WTC11 (cell line): ENCODE measurements at regions not wholly inside any gene's neighbourhood (a gene's known extent, or its start where the extent isn't known, plus 50 kb on each side); places are given as distances from the start of the nearest gene placed in this dataset.
"Not testable (repeated sequence)": the region's sequence is repeated elsewhere in the genome, so short reads cannot be mapped to it uniquely, and the experiment has no call there.

Source experiments
- ATAC-seq: fragments of 200-7000 bp; cut with Tn5 transposase; 2 replicates; pipeline ENCODE4 v1.10.0; 2021; ENCODE audit warnings: mild to moderate bottlenecking, moderate library complexity
- CTCF ChIA-PET: fragments of 300-600 bp; sonication (Branson Sonifier 250); formaldehyde crosslinking; loops from one replicate; lab custom pipeline; 2021; ENCODE audit warnings: antibody characterized with exemption; lab: Charles Lee
- POLR2A ChIA-PET: fragments of 350-600 bp; sonication (Branson Sonifier 250); formaldehyde crosslinking; loops from one replicate; lab custom pipeline; 2021; ENCODE audit warnings: antibody characterized with exemption; lab: Charles Lee
- DNase-seq: peaks from one replicate; pipeline ENCODE4 v3.0.0; 2021; ENCODE audit warnings: low spot score
- H3K27ac Mint-ChIP-seq: 2 replicates; pipeline ENCODE4 v1.8.0; 2021; ENCODE audit warnings: mixed read lengths
- H3K27me3 Mint-ChIP-seq: 2 replicates; pipeline ENCODE4 v1.8.0; 2021; ENCODE audit warnings: low read depth, mild to moderate bottlenecking, moderate library complexity, mixed read lengths
- H3K36me3 Mint-ChIP-seq: 2 replicates; pipeline ENCODE4 v1.8.0; 2021; ENCODE audit warnings: mixed read lengths
- H3K4me1 Mint-ChIP-seq: 2 replicates; pipeline ENCODE4 v1.8.0; 2022; ENCODE audit warnings: mixed read lengths
- H3K4me3 Mint-ChIP-seq: 2 replicates; pipeline ENCODE4 v1.8.0; 2021; ENCODE audit warnings: mild to moderate bottlenecking, moderate library complexity, mixed read lengths
- H3K9me3 Mint-ChIP-seq: 2 replicates; pipeline ENCODE4 v1.8.0; 2021; ENCODE audit warnings: mixed read lengths
- EMX1 ChIP-seq: fragments of 250-450 bp; sonication (Bioruptor Pico); IDR thresholded peaks from 2 replicates; pipeline ENCODE4 v1.8.0; 2021; ENCODE audit warnings: mild to moderate bottlenecking
- ESRRA ChIP-seq: sonication (generic); formaldehyde crosslinking; IDR thresholded peaks from 2 replicates; pipeline ENCODE4 v1.8.1; 2022; ENCODE audit warnings: mild to moderate bottlenecking, missing genetic modification reagents, borderline replicate concordance
- NR2C2 ChIP-seq: sonication (generic); formaldehyde crosslinking; IDR thresholded peaks from 2 replicates; pipeline ENCODE4 v1.8.0; 2022; ENCODE audit warnings: mild to moderate bottlenecking, missing genetic modification reagents
- ZNF138 ChIP-seq: sonication (generic); formaldehyde crosslinking; conservative IDR thresholded peaks from 2 replicates; pipeline ENCODE4 v1.8.1; 2022; ENCODE audit warnings: mild to moderate bottlenecking, moderate library complexity, missing genetic modification reagents
- ZNF317 ChIP-seq: sonication (generic); formaldehyde crosslinking; IDR thresholded peaks from 2 replicates; pipeline ENCODE4 v1.8.1; 2023; ENCODE audit warnings: low read depth, mild to moderate bottlenecking, moderate library complexity, missing genetic modification reagents, borderline replicate concordance
- ZNF416 ChIP-seq: fragments of 250-450 bp; sonication (Bioruptor Pico); IDR thresholded peaks from 2 replicates; pipeline ENCODE4 v1.9.0; 2021; ENCODE audit warnings: mild to moderate bottlenecking, inconsistent platforms
- ZNF423 ChIP-seq: fragments of 250-450 bp; sonication (Bioruptor Pico); IDR thresholded peaks from 2 replicates; pipeline ENCODE4 v2.1.2; 2022; ENCODE audit warnings: mild to moderate bottlenecking, moderate library complexity
- ZNF671 ChIP-seq: fragments of 250-450 bp; sonication (Bioruptor Pico); IDR thresholded peaks from 2 replicates; pipeline ENCODE4 v1.8.0; 2021; ENCODE audit warnings: mild to moderate bottlenecking
- TF ChIP-seq, protein P1 (sequence below): sonication (generic); formaldehyde crosslinking; IDR thresholded peaks from 2 replicates; pipeline ENCODE4 v1.8.1; 2022; ENCODE audit warnings: mild to moderate bottlenecking, moderate library complexity, missing genetic modification reagents
- TF ChIP-seq, protein P2 (sequence below): sonication (generic); formaldehyde crosslinking; IDR thresholded peaks from 2 replicates; pipeline ENCODE4 v1.8.0; 2023; ENCODE audit warnings: missing genetic modification reagents
- TF ChIP-seq, protein P3 (sequence below): fragments of 250-450 bp; sonication (Bioruptor Pico); IDR thresholded peaks from 2 replicates; pipeline ENCODE4 v1.9.0; 2021; ENCODE audit warnings: mild to moderate bottlenecking
- TF ChIP-seq, protein P4 (sequence below): sonication (generic); formaldehyde crosslinking; IDR thresholded peaks from 2 replicates; pipeline ENCODE4 v1.8.0; 2022; ENCODE audit warnings: missing genetic modification reagents
- TF ChIP-seq, protein P5 (sequence below): sonication (generic); formaldehyde crosslinking; IDR thresholded peaks from 2 replicates; pipeline ENCODE4 v1.8.1; 2022; ENCODE audit warnings: mild to moderate bottlenecking, missing genetic modification reagents, moderate library complexity, borderline replicate concordance

DNA sequence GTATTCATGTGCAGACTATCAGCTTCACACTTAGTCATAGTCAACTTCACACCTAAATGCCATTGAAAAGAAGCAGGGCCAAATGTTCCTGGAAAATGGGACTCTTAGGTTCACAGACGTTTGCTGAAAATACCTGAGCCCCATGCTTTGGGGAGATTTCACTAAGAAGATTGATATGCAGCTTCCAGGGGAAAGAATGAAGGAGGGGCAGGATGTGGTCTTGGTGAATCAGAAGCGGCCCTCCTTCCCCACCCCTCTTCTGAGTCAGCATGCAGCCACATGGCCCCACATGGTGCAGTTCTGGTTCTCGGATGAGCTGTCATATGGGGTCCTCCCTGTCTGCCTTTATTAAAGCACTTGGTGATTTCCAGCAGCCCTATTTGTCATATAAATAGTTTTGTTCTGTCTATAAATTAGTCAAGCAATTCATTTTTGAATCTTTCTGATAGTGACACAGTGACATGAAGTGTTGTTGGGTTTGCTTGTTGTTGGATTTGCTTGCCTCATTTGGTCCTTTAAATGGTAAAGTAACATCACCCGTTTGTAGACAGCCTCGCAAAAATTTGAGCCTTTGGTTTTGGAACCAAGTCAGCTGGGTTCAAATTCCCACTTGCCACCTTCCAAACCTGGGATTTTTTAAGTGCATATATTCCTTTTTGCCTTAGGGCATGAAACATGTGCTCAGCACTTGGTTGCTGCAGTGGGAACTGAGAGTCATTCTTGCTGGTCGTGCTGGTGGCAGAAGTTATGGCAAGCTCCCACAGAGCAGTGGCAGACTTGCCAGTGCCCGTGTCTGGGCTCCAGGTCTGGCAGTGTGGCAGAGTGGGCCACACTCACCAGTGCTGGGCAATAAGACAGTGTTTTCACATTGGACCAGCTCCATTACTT is 68.1 kb upstream of the CDK6 start:
- Mint-ChIP-seq H3K27ac (no peak overlapping the region), H3K9me3 (no peaks in the 10 kb centered on the region), H3K36me3 (no peaks in the 10 kb centered on the region), H3K4me1 (no peaks in the 10 kb centered on the region), H3K27me3 (no peaks in the 10 kb centered on the region), H3K4me3 (no peak overlapping the region)
- TF ChIP-seq, protein P1, sequence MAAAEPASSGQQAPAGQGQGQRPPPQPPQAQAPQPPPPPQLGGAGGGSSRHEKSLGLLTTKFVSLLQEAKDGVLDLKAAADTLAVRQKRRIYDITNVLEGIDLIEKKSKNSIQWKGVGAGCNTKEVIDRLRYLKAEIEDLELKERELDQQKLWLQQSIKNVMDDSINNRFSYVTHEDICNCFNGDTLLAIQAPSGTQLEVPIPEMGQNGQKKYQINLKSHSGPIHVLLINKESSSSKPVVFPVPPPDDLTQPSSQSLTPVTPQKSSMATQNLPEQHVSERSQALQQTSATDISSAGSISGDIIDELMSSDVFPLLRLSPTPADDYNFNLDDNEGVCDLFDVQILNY = no peak
- TF ChIP-seq NR2C2 (CRISPR knock-in tag) = no peak
- no peak for TF ChIP-seq ZNF423 (CRISPR knock-in tag)
- no peak for TF ChIP-seq ZNF317 (CRISPR knock-in tag)
- TF ChIP-seq EMX1 (CRISPR knock-in tag) = no peak
- no peak for TF ChIP-seq ESRRA (CRISPR knock-in tag)
- ATAC-seq (peak; percentile 81), DNase-seq (no peak)
- CTCF ChIA-PET = interaction anchor here (1.0 kb wide), 1 partner anchor 24 kb away, joined by 3 read pairs; no protein-coding TSS in a partner anchor
- POLR2A ChIA-PET = no interaction called here

DNA sequence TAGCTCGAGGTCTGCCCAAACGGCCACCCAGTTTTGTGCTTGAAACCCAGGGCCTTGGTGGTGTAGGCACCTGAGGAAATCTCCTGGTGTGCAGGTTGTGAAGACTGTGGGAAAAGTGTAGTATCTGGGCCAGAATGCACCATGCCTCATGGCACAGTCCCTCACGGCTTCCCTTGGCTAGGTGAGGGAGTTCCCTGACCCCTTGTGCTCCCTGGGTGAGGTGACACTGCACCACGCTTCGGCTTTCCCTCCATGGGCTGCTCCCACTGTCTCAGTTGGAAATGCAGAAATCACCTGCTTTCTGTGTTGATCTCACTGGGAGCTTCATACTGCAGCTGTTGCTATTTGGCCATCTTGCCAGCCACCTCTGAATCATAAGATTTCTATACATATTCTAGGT is 62.4 kb upstream of the CDK6 start:
- Mint-ChIP-seq H3K36me3 (no peaks in the 10 kb centered on the region), H3K27ac (no peak overlapping the region), H3K27me3 (peaks cover 12% of the 10 kb centered on the region), H3K4me3 (no peak overlapping the region), H3K9me3 (peaks cover 37% of the 10 kb centered on the region), H3K4me1 (no peaks in the 10 kb centered on the region)
- ATAC-seq (no peak), DNase-seq (no peak)
- POLR2A ChIA-PET = no interaction called here
- no peak for TF ChIP-seq ZNF138 (CRISPR knock-in tag)
- TF ChIP-seq, protein P2, sequence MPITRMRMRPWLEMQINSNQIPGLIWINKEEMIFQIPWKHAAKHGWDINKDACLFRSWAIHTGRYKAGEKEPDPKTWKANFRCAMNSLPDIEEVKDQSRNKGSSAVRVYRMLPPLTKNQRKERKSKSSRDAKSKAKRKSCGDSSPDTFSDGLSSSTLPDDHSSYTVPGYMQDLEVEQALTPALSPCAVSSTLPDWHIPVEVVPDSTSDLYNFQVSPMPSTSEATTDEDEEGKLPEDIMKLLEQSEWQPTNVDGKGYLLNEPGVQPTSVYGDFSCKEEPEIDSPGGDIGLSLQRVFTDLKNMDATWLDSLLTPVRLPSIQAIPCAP (CRISPR knock-in tag) = no peak
- TF ChIP-seq ZNF671 (CRISPR knock-in tag) = no peak
- TF ChIP-seq, protein P3, sequence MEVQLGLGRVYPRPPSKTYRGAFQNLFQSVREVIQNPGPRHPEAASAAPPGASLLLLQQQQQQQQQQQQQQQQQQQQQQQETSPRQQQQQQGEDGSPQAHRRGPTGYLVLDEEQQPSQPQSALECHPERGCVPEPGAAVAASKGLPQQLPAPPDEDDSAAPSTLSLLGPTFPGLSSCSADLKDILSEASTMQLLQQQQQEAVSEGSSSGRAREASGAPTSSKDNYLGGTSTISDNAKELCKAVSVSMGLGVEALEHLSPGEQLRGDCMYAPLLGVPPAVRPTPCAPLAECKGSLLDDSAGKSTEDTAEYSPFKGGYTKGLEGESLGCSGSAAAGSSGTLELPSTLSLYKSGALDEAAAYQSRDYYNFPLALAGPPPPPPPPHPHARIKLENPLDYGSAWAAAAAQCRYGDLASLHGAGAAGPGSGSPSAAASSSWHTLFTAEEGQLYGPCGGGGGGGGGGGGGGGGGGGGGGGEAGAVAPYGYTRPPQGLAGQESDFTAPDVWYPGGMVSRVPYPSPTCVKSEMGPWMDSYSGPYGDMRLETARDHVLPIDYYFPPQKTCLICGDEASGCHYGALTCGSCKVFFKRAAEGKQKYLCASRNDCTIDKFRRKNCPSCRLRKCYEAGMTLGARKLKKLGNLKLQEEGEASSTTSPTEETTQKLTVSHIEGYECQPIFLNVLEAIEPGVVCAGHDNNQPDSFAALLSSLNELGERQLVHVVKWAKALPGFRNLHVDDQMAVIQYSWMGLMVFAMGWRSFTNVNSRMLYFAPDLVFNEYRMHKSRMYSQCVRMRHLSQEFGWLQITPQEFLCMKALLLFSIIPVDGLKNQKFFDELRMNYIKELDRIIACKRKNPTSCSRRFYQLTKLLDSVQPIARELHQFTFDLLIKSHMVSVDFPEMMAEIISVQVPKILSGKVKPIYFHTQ (CRISPR knock-in tag) = no peak
- TF ChIP-seq, protein P4, sequence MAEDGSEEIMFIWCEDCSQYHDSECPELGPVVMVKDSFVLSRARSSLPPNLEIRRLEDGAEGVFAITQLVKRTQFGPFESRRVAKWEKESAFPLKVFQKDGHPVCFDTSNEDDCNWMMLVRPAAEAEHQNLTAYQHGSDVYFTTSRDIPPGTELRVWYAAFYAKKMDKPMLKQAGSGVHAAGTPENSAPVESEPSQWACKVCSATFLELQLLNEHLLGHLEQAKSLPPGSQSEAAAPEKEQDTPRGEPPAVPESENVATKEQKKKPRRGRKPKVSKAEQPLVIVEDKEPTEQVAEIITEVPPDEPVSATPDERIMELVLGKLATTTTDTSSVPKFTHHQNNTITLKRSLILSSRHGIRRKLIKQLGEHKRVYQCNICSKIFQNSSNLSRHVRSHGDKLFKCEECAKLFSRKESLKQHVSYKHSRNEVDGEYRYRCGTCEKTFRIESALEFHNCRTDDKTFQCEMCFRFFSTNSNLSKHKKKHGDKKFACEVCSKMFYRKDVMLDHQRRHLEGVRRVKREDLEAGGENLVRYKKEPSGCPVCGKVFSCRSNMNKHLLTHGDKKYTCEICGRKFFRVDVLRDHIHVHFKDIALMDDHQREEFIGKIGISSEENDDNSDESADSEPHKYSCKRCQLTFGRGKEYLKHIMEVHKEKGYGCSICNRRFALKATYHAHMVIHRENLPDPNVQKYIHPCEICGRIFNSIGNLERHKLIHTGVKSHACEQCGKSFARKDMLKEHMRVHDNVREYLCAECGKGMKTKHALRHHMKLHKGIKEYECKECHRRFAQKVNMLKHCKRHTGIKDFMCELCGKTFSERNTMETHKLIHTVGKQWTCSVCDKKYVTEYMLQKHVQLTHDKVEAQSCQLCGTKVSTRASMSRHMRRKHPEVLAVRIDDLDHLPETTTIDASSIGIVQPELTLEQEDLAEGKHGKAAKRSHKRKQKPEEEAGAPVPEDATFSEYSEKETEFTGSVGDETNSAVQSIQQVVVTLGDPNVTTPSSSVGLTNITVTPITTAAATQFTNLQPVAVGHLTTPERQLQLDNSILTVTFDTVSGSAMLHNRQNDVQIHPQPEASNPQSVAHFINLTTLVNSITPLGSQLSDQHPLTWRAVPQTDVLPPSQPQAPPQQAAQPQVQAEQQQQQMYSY (CRISPR knock-in tag) = no peak
- TF ChIP-seq, protein P5, sequence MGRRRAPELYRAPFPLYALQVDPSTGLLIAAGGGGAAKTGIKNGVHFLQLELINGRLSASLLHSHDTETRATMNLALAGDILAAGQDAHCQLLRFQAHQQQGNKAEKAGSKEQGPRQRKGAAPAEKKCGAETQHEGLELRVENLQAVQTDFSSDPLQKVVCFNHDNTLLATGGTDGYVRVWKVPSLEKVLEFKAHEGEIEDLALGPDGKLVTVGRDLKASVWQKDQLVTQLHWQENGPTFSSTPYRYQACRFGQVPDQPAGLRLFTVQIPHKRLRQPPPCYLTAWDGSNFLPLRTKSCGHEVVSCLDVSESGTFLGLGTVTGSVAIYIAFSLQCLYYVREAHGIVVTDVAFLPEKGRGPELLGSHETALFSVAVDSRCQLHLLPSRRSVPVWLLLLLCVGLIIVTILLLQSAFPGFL = no peak
- no peak for TF ChIP-seq ZNF416 (CRISPR knock-in tag)
- CTCF ChIA-PET = no interaction called here

DNA sequence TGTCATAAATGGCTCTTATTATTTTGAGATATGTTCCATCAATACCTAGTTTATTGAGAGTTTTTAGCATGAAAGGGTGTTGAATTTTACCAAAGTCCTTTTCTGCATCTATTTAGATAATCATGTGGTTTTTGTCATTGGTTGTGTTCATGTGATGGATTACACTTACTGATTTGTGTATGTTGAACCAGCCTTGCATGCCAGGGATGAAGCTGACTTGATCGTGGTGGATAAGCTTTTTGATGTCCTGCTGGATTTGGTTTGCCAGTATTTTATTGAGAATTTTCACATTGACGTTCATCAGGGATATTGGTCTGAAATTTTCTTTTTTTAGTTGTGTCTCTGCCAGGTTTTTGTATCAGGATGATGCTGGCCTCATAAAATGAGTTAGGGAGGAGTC is 58.5 kb upstream of the CDK6 start:
- DNase-seq, H3K4me1 Mint-ChIP-seq, ATAC-seq, H3K27ac Mint-ChIP-seq, H3K36me3 Mint-ChIP-seq, CTCF ChIA-PET, POLR2A ChIA-PET, H3K4me3 Mint-ChIP-seq: not testable (repeated sequence)
- Mint-ChIP-seq H3K27me3 (peaks cover 16% of the 10 kb centered on the region), H3K9me3 (peaks cover 48% of the 10 kb centered on the region)
